ENCODE measurements at regions not wholly inside any gene's neighbourhood (a gene's known extent, or its start where the extent isn't known, plus 50 kb on each side); places are given as distances from the start of the nearest gene placed in this dataset.

GRCh38 chr16:64272028-64272427 is 849.8 kb downstream of the CDH11 start:
- TF ChIP-seq CTCF (IDR thresholded peaks at IDR 0.05), result no peak
- TF ChIP-seq POLR2AphosphoS5 (IDR thresholded peaks at IDR 0.05), result no peak
- TF ChIP-seq POLR2A (IDR thresholded peaks at IDR 0.05), result no peak
- no peak for TF ChIP-seq EP300 (IDR thresholded peaks at IDR 0.05)

Measured in stomach (tissue), 4 donors.